Type B pancreatic cell (in vitro differentiated cells): ENCODE measurements at regions not wholly inside any gene's neighbourhood (a gene's known extent, or its start where the extent isn't known, plus 50 kb on each side); places are given as distances from the start of the nearest gene placed in this dataset.
"Not testable (repeated sequence)": the region's sequence is repeated elsewhere in the genome, so short reads cannot be mapped to it uniquely, and the experiment has no call there.

ENCODE experiments used
- DNase-seq: peaks from one replicate; pipeline ENCODE4 v3.0.0; 2021; ENCODE audit warnings: mixed read lengths; ENCODE audit not compliant: unreplicated experiment; ENCODE audit errors: extremely low spot score
- H3K27ac Mint-ChIP-seq: 2 replicates; pipeline ENCODE4 v1.8.0; 2021; ENCODE audit warnings: mild to moderate bottlenecking, mixed read lengths
- H3K27me3 Mint-ChIP-seq: 2 replicates; pipeline ENCODE4 v1.8.0; 2021; ENCODE audit warnings: mixed read lengths
- H3K36me3 Mint-ChIP-seq: 2 replicates; pipeline ENCODE4 v1.8.0; 2021; ENCODE audit warnings: mixed read lengths
- H3K4me1 Mint-ChIP-seq: one replicate; pipeline ENCODE4 v1.8.0; 2021; ENCODE audit warnings: mixed read lengths; ENCODE audit not compliant: unreplicated experiment
- H3K4me3 Mint-ChIP-seq: 2 replicates; pipeline ENCODE4 v1.8.0; 2021; ENCODE audit warnings: mild to moderate bottlenecking, mixed read lengths
- H3K9me3 Mint-ChIP-seq: 2 replicates; pipeline ENCODE4 v1.8.0; 2021; ENCODE audit warnings: mixed read lengths
- TF ChIP-seq, protein P1 (sequence below): fragments of 200-600 bp; sonication (generic); conservative IDR thresholded peaks from 2 replicates; pipeline ENCODE4 v1.5.0; 2021; ENCODE audit warnings: antibody characterized with exemption, mild to moderate bottlenecking

DNA sequence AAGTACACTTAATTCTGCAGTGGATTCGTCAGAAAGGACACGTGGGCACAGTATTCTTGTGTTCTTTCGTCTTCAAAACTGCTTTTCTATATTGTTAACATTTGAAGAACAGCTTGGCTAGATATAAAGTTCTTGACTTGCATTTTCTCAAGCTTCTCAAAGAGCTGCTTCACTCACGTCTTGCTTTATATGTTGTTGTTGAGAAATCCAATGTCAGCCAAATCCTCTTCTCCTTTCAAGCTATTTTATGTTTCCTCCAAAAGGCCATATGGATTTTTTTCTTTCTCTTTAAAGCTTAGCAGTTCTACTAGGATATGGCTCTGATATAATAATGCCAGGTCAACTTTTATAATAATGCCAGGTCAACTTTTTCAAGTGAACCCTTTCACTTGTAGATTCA lies 65.5 kb upstream of the CYP1B1 start:
- peaks cover 10% of the 10 kb centered on the region for H3K36me3 Mint-ChIP-seq
- peaks cover 6% of the 10 kb centered on the region for H3K4me1 Mint-ChIP-seq
- DNase-seq, result no peak
- H3K27ac Mint-ChIP-seq, result no peak overlapping the region
- peaks cover 4% of the 10 kb centered on the region for H3K9me3 Mint-ChIP-seq
- H3K4me3 Mint-ChIP-seq, result no peak overlapping the region
- H3K27me3 Mint-ChIP-seq, result no peaks in the 10 kb centered on the region
- TF ChIP-seq, protein P1, sequence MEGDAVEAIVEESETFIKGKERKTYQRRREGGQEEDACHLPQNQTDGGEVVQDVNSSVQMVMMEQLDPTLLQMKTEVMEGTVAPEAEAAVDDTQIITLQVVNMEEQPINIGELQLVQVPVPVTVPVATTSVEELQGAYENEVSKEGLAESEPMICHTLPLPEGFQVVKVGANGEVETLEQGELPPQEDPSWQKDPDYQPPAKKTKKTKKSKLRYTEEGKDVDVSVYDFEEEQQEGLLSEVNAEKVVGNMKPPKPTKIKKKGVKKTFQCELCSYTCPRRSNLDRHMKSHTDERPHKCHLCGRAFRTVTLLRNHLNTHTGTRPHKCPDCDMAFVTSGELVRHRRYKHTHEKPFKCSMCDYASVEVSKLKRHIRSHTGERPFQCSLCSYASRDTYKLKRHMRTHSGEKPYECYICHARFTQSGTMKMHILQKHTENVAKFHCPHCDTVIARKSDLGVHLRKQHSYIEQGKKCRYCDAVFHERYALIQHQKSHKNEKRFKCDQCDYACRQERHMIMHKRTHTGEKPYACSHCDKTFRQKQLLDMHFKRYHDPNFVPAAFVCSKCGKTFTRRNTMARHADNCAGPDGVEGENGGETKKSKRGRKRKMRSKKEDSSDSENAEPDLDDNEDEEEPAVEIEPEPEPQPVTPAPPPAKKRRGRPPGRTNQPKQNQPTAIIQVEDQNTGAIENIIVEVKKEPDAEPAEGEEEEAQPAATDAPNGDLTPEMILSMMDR, result no peak

DNA sequence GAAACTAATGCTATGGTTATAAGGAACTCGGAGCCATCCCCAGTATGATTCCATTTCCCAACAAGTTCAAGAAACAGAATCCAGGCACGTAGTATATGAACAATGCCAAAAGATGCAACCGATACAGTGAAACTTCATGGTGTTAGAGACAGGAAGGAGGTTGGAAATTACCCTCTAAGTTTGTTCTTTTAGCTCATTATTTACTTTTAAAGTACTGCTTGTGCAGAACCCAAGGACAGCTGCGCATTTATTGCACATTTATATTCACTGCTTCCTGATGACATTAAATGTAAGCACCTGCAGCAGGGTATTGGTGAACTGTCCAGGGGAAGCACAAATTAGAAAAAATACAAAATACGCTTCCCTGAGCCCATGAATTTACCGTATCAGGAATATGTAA lies 63.0 kb upstream of the CYP1B1 start:
- DNase-seq, result no peak
- H3K36me3 Mint-ChIP-seq, result peaks cover 13% of the 10 kb centered on the region
- TF ChIP-seq, protein P1, result no peak
- no peaks in the 10 kb centered on the region for H3K4me1 Mint-ChIP-seq
- no peaks in the 10 kb centered on the region for H3K27me3 Mint-ChIP-seq
- peaks cover 4% of the 10 kb centered on the region for H3K9me3 Mint-ChIP-seq
- H3K27ac Mint-ChIP-seq, result no peak overlapping the region
- H3K4me3 Mint-ChIP-seq, result no peak overlapping the region

DNA sequence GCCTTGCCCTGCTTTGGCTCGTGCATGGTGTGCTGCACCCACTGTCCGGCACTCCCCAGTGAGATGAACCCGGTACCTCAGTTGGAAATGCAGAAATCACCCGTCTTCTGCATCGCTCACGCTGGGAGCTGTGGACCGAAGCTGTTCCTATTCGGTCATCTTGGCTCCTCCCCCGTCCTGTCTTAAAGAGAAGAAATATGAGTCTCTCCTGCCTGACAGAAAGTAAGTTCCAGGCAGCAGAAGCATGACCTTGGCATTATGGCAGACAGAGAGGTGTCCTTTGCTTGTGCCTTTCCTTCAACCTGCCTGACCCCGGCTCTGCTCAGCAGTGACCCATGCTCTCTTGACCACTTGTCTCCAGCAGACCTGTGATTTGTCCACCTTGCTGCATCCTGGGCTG lies 62.5 kb upstream of the CYP1B1 start:
- Mint-ChIP-seq H3K4me3 (no peak overlapping the region), H3K4me1 (no peaks in the 10 kb centered on the region), H3K9me3 (peaks cover 4% of the 10 kb centered on the region), H3K36me3 (peaks cover 13% of the 10 kb centered on the region), H3K27me3 (no peaks in the 10 kb centered on the region), H3K27ac (no peak overlapping the region)
- TF ChIP-seq, protein P1, result no peak
- no peak for DNase-seq

DNA sequence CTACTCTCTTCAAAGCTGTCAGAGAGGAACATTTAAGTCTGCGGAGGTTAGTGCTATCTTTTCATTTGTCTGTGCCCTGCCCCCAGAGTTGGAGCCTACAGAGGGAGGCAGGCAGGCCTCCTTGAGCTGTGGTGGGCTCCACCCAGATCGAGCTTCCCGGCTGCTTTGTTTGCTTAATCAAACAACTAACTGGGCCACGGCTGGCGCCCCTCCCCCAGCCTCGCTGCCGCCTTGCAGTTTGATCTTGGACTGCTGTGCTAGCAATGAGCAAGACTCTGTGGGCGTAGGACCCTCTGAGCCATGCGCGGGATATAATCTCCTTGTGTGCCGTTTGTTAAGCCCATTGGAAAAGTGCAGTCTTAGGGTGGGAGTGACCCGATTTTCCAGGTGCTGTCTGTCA lies 62.0 kb upstream of the CYP1B1 start:
- H3K4me1 Mint-ChIP-seq, H3K9me3 Mint-ChIP-seq, H3K27ac Mint-ChIP-seq, H3K27me3 Mint-ChIP-seq, DNase-seq, H3K4me3 Mint-ChIP-seq: not testable (repeated sequence)
- peaks cover 13% of the 10 kb centered on the region for H3K36me3 Mint-ChIP-seq

DNA sequence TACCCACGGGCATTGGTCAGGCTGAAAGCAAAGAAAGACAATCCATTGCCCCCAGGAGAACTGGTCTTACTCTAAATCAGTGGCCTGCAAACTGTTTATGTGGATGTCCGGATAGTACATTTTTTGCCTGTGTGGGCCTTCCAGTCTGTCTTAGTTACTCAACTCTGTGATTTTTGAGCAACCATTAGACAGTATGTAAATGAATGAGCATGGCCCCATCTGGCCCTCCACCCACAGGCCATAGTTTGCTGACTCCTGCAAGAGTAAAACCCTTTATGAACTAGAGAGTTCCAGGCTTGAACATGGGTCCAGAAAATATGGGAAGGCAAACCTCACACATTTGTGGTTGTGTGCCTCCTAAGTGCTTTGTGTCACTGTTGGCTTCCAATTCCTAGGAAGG lies 55.7 kb upstream of the CYP1B1 start:
- TF ChIP-seq, protein P1, result no peak
- no peak overlapping the region for H3K27ac Mint-ChIP-seq
- H3K27me3 Mint-ChIP-seq, result no peaks in the 10 kb centered on the region
- no peak for DNase-seq
- H3K9me3 Mint-ChIP-seq, result peaks cover 5% of the 10 kb centered on the region
- no peak overlapping the region for H3K4me3 Mint-ChIP-seq
- peaks cover 25% of the 10 kb centered on the region for H3K36me3 Mint-ChIP-seq
- H3K4me1 Mint-ChIP-seq, result no peaks in the 10 kb centered on the region

DNA sequence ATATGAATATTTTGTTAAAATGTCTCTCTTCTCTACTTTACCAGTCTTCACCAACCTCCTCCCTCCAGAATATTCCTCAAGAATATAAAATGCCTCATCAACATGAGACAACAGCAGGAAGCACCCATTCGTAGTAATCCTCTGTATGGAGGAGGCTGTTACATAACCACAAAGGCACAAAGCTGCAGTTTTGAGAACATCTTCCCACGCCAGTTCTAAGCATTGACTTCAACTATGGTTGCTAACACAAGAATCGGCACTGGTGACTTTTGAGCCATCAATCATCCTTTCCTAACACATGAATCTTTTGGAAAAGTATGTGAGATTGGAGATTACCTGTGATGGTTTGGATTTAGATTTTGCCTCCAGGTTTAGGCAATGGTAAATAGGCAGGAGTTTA lies 54.9 kb upstream of the CYP1B1 start:
- no peaks in the 10 kb centered on the region for H3K27me3 Mint-ChIP-seq
- H3K27ac Mint-ChIP-seq, result no peak overlapping the region
- DNase-seq, result no peak
- H3K4me3 Mint-ChIP-seq, result no peak overlapping the region
- H3K9me3 Mint-ChIP-seq, result peaks cover 8% of the 10 kb centered on the region
- peaks cover 28% of the 10 kb centered on the region for H3K36me3 Mint-ChIP-seq
- H3K4me1 Mint-ChIP-seq, result no peaks in the 10 kb centered on the region
- TF ChIP-seq, protein P1, result no peak
